ENCODE measurements at regions not wholly inside any gene's neighbourhood (a gene's known extent, or its start where the extent isn't known, plus 50 kb on each side); places are given as distances from the start of the nearest gene placed in this dataset.
"Not testable (repeated sequence)": the region's sequence is repeated elsewhere in the genome, so short reads cannot be mapped to it uniquely, and the experiment has no call there.

GRCh38 chr2:212875950-212876349 lies 275.5 kb downstream of the IKZF2 start:
- TF ChIP-seq PBX3 (IDR thresholded peaks at IDR 0.05; ENCODE audit: insufficient replicate concordance, low read depth, low read length); BHLHE40 (IDR thresholded peaks at IDR 0.05; ENCODE audit: borderline replicate concordance in 1 of 2, low read depth in 2 of 2, low read length in 1 of 2); POLR2A (IDR thresholded peaks at IDR 0.05; ENCODE audit: low read depth, low read length); SMC3 (IDR thresholded peaks at IDR 0.05; ENCODE audit: borderline replicate concordance, low read length); CTCF (IDR thresholded peaks at IDR 0.05 in 2 of 3, conservative IDR thresholded peaks at IDR 0.05 in 1 of 3; ENCODE audit: control insufficient read depth in 2 of 3, extremely low read depth in 1 of 3, insufficient read depth in 1 of 3, low read depth in 3 of 3, low read length in 3 of 3); POLR2AphosphoS5 (IDR thresholded peaks at IDR 0.05; ENCODE audit: low read length); FOXM1 (IDR thresholded peaks at IDR 0.05; ENCODE audit: low read depth, low read length); JUND (IDR thresholded peaks at IDR 0.05; ENCODE audit: low read depth, low read length); PKNOX1 (IDR thresholded peaks at IDR 0.05); CHD1 (IDR thresholded peaks at IDR 0.05; ENCODE audit: low read depth, low read length): not testable (repeated sequence)

All from GM12878 (cell line).